ENCODE measurements at regions not wholly inside any gene's neighbourhood (a gene's known extent, or its start where the extent isn't known, plus 50 kb on each side); places are given as distances from the start of the nearest gene placed in this dataset.
A peak's percentile ranks its signal among the peaks of the same experiment; 100 is the strongest.
"Not testable (repeated sequence)": the region's sequence is repeated elsewhere in the genome, so short reads cannot be mapped to it uniquely, and the experiment has no call there.

GRCh38 chr6:26235302-26235670 is 129.7 kb upstream of the BTN3A2 start:
- H3K27ac ChIP-seq: no peak overlapping the region
- DNase-seq (no peak), ATAC-seq (no peak)
- no peaks in the 10 kb centered on the region for H3K9me3 ChIP-seq
- WGBS, 3 donors: 23 to 45% (median 31%) methylated on average over 3 of the region's 3 CpGs
- intact Hi-C loops (cut with DNase I): no loop called here
- peak overlapping the region; percentile 64 for H3K4me3 ChIP-seq
- peaks cover 0 to 99% (median 18%) of the 10 kb centered on the region in 3 donors for H3K27me3 ChIP-seq (ENCODE audit: insufficient read depth in 3 of 3, low read length in 2 of 3)
- TF ChIP-seq CTCF (IDR thresholded peaks at IDR 0.05): no peak
- no peaks in the 10 kb centered on the region for H3K36me3 ChIP-seq (ENCODE audit: insufficient read depth in 1 of 2, low read depth in 1 of 2)
- peaks cover 19% of the 10 kb centered on the region for H3K4me1 ChIP-seq

- H3K9me3 ChIP-seq; H3K36me3 ChIP-seq (ENCODE audit: insufficient read depth in 1 of 2, low read depth in 1 of 2); H3K4me1 ChIP-seq; H3K27ac ChIP-seq; H3K4me3 ChIP-seq; ATAC-seq; intact Hi-C loops (cut with DNase I); DNase-seq: not testable (repeated sequence)
- H3K27me3 ChIP-seq (ENCODE audit: insufficient read depth in 3 of 3, low read length in 2 of 3): peaks cover 0 to 92% (median 16%) of the 10 kb centered on the region in 3 donors
- WGBS, 3 donors: 94 to 95% (median 94%) methylated on average over 18 of the region's 18 CpGs
Observed at GRCh38 chr6:26239415-26239814, 125.6 kb upstream of the BTN3A2 start.

- H3K36me3 ChIP-seq (ENCODE audit: insufficient read depth in 1 of 2, low read depth in 1 of 2): no peaks in the 10 kb centered on the region
- WGBS, 3 donors: 1 to 3% (median 3%) methylated on average over 49 of the region's 49 CpGs
- no peaks in the 10 kb centered on the region for H3K4me1 ChIP-seq
- peaks cover 0 to 92% (median 17%) of the 10 kb centered on the region in 3 donors for H3K27me3 ChIP-seq (ENCODE audit: insufficient read depth in 3 of 3, low read length in 2 of 3)
- intact Hi-C loops (cut with DNase I): no loop called here
- ATAC-seq: peak; percentile 27 to 61 (median 44)
- H3K9me3 ChIP-seq: no peaks in the 10 kb centered on the region
- H3K4me3 ChIP-seq: peak overlapping the region; percentile 66
- peak overlapping the region; percentile 63 for H3K27ac ChIP-seq
- TF ChIP-seq CTCF (IDR thresholded peaks at IDR 0.05): no peak
- no peak for DNase-seq
Observed at GRCh38 chr6:26240157-26241032, 124.6 kb upstream of the BTN3A2 start.

- DNase-seq: no peak
- intact Hi-C loops (cut with DNase I): no loop called here
- peak in 1 of 4 donors; percentile 19 for ATAC-seq
- H3K9me3 ChIP-seq: no peaks in the 10 kb centered on the region
- peak overlapping the region; percentile 66 for H3K4me3 ChIP-seq
- TF ChIP-seq CTCF (IDR thresholded peaks at IDR 0.05): no peak
- peaks cover 0 to 88% (median 17%) of the 10 kb centered on the region in 3 donors for H3K27me3 ChIP-seq (ENCODE audit: insufficient read depth in 3 of 3, low read length in 2 of 3)
- no peak overlapping the region for H3K27ac ChIP-seq
- H3K36me3 ChIP-seq (ENCODE audit: insufficient read depth in 1 of 2, low read depth in 1 of 2): no peaks in the 10 kb centered on the region
- H3K4me1 ChIP-seq: no peaks in the 10 kb centered on the region
- 32 to 43% (median 40%) methylated on average over 37 to 38 of the region's 38 CpGs for WGBS, 3 donors
Observed at GRCh38 chr6:26241033-26241895, 123.7 kb upstream of the BTN3A2 start.

GRCh38 chr6:26243132-26243531 is 121.9 kb upstream of the BTN3A2 start:
- no peak overlapping the region for H3K27ac ChIP-seq
- intact Hi-C loops (cut with DNase I): no loop called here
- H3K4me1 ChIP-seq: no peaks in the 10 kb centered on the region
- H3K9me3 ChIP-seq: no peaks in the 10 kb centered on the region
- DNase-seq: no peak
- H3K36me3 ChIP-seq (ENCODE audit: insufficient read depth in 1 of 2, low read depth in 1 of 2): no peaks in the 10 kb centered on the region
- WGBS, 3 donors: 86 to 93% (median 91%) methylated on average over 2 of the region's 2 CpGs
- ATAC-seq: no peak
- H3K27me3 ChIP-seq (ENCODE audit: insufficient read depth in 3 of 3, low read length in 2 of 3): peaks cover 0 to 87% (median 23%) of the 10 kb centered on the region in 3 donors
- no peak overlapping the region for H3K4me3 ChIP-seq
- TF ChIP-seq CTCF (IDR thresholded peaks at IDR 0.05): no peak

All from psoas muscle (tissue), 7 donors.